SK-N-DZ (cell line): ENCODE measurements at regions not wholly inside any gene's neighbourhood (a gene's known extent, or its start where the extent isn't known, plus 50 kb on each side); places are given as distances from the start of the nearest gene placed in this dataset.

Experiments used
- DNase-seq: peaks from one replicate; pipeline ENCODE4 v3.0.0-alpha.2; 2015; ENCODE audit warnings: low spot score

- DNase-seq, result no peak
Measured at GRCh38 chr11:92907671-92908070, 61.8 kb upstream of the MTNR1B start.

- no peak for DNase-seq
Measured at GRCh38 chr11:92909214-92909613, 60.2 kb upstream of the MTNR1B start.

- DNase-seq, result no peak
Measured at GRCh38 chr11:92911478-92911877, 58.0 kb upstream of the MTNR1B start.

- no peak for DNase-seq
Measured at GRCh38 chr11:92915551-92915950, 53.9 kb upstream of the MTNR1B start.

GRCh38 chr11:92916299-92916698, 53.2 kb upstream of the MTNR1B start:
- no peak for DNase-seq

GRCh38 chr11:92917927-92918326, 51.5 kb upstream of the MTNR1B start:
- no peak for DNase-seq

- no peak for DNase-seq
Measured at GRCh38 chr11:92919048-92919447, 50.4 kb upstream of the MTNR1B start.
